Adrenal gland (tissue), 9 donors: ENCODE measurements at regions not wholly inside any gene's neighbourhood (a gene's known extent, or its start where the extent isn't known, plus 50 kb on each side); places are given as distances from the start of the nearest gene placed in this dataset.
A peak's percentile ranks its signal among the peaks of the same experiment; 100 is the strongest.

Experiments used
- DNase-seq, 7 donors: peaks; one replicate each; pipeline ENCODE4 v3.0.0-alpha.2; 2019 to 2020
- H3K27ac ChIP-seq, 5 donors: fragments of 200-600 bp; sonication (generic) in 4 of 5; 1 replicate in 3 of 5; 2 replicates in 2 of 5; pipeline versions ENCODE4 v1.5.1 to v1.8.0; 2016 to 2020; ENCODE audit warnings: mild to moderate bottlenecking in 1 of 5
- H3K27me3 ChIP-seq: fragments of 200-600 bp; 2 replicates; pipeline ENCODE4 v1.8.0; 2021
- H3K36me3 ChIP-seq, 2 donors: fragments of 200-600 bp; replicated peaks in 1 of 2; 1 replicate in 1 of 2; 2 replicates in 1 of 2; pipeline versions ENCODE4 v1.5.1 to v1.8.0; 2018 to 2022
- H3K4me1 ChIP-seq, 2 donors: fragments of 200-600 bp; replicated peaks in 1 of 2; 1 replicate in 1 of 2; 2 replicates in 1 of 2; pipeline versions ENCODE4 v1.5.1 to v1.8.0; 2018 to 2021
- H3K4me3 ChIP-seq, 4 donors: fragments of 200-600 bp; sonication (generic) in 3 of 4; one replicate each; pipeline ENCODE4 v1.5.1; 2016 to 2018
- H3K9me3 ChIP-seq, 3 donors: fragments of 200-600 bp; sonication (generic) in 1 of 3; replicated peaks in 1 of 3; 1 replicate in 2 of 3; 2 replicates in 1 of 3; pipeline versions ENCODE4 v1.5.1 to v1.8.0; 2016 to 2021
- POLR2A ChIP-seq, 2 donors: fragments of 450-650 bp; IDR thresholded peaks; one replicate each; pipeline ENCODE4 v1.6.1; 2017; ENCODE audit warnings: antibody characterized with exemption in 2 of 2, mild to moderate bottlenecking in 2 of 2, moderate library complexity in 1 of 2
- WGBS, 4 donors: extraction: QIAGEN DNeasy Blood & Tissue Kit in 2 of 4; methylation state at CpG; one replicate each; pipeline versions ENCODE4 v1.1.5 to v1.1.7; 2013 to 2017; 5-methylcytosine and 5-hydroxymethylcytosine counted together
- intact Hi-C, 2 donors: fragments of 100-400 bp; cut with DNase I; formaldehyde crosslinking; loops; one replicate each; pipeline versions ENCODE4 v1.14.1 to v1.15.0; 2022 to 2023
- TF ChIP-seq, protein P1 (sequence below), 6 experiments: fragments of 450-650 bp in 4 of 6; fragments of 200-600 bp in 2 of 6; sonication (generic) in 1 of 6; IDR thresholded peaks; 1 replicate in 5 of 6; 2 replicates in 1 of 6; pipeline versions ENCODE4 v1.5.1 to v1.8.0; 2016 to 2021; ENCODE audit warnings: antibody characterized with exemption in 6 of 6, mild to moderate bottlenecking in 2 of 6, moderate library complexity in 1 of 6
- donor health status: healthy with polysubstance abuse.
- donor health status: Bipolar disorder and iron deficiency.
- donor health status: DM: yes; HTN: yes; CAD: no.
- donor health status: DM: no; HTN: no; CAD: no.
- donor health status: DM: no; HTN: no; CAD: no.

DNA sequence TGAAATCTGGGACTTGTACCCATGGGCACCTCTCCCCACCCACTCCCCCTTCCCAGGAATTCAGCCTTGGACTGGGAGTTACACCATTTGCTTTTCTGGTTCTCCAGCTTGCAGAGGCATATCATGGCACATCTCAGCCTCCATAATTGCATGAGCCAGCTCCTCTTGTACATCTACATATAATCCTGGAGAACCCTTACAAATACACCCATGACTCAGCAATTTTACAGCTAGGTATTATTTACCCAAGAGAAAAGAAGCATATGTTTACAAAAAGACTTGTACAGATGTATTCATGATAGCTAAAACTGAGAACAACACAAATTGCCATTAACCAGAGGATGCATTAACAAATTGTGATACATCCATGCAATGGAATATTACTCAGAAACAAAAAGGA is 58.4 kb downstream of the RPLP1 start:
- TF ChIP-seq, protein P1, sequence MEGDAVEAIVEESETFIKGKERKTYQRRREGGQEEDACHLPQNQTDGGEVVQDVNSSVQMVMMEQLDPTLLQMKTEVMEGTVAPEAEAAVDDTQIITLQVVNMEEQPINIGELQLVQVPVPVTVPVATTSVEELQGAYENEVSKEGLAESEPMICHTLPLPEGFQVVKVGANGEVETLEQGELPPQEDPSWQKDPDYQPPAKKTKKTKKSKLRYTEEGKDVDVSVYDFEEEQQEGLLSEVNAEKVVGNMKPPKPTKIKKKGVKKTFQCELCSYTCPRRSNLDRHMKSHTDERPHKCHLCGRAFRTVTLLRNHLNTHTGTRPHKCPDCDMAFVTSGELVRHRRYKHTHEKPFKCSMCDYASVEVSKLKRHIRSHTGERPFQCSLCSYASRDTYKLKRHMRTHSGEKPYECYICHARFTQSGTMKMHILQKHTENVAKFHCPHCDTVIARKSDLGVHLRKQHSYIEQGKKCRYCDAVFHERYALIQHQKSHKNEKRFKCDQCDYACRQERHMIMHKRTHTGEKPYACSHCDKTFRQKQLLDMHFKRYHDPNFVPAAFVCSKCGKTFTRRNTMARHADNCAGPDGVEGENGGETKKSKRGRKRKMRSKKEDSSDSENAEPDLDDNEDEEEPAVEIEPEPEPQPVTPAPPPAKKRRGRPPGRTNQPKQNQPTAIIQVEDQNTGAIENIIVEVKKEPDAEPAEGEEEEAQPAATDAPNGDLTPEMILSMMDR (IDR thresholded peaks at IDR 0.05): no peak
- no peak for TF ChIP-seq POLR2A (IDR thresholded peaks at IDR 0.05)
- Histone ChIP-seq H3K4me3 (no peak overlapping the region), H3K4me1 (no peaks in the 10 kb centered on the region), H3K9me3 (no peaks in the 10 kb centered on the region), H3K27me3 (no peaks in the 10 kb centered on the region), H3K27ac (no peak overlapping the region), H3K36me3 (no peaks in the 10 kb centered on the region)
- intact Hi-C loops: no loop called here
- peak in 1 of 7 donors; percentile 24 for DNase-seq

GRCh38 chr15:69511716-69512340 is 59.2 kb downstream of the RPLP1 start:
- intact Hi-C loops: no loop called here

DNA sequence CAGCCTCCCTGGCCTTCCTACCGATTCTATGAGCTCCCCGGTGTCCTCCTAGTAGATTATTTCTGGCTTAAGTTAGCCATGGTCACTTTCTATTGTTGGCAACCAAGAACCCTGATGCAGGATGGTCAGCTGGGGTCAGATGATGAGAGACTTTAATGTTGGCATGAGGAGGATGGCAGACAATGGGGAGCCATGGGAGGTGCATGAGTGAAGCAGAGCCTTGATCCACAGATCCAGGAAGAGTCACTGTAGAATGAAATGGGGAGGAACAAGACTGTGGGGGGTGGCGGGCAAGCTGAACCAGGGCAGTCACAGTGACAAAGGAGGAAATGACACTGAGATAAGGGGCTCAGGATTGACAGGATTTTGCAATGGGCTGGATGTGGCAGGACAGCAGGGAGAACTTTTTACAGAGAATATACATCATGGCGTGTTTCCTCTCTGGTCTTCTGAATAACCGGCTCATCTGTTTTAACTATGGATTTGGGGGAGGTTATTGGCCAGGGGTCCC is 60.9 kb downstream of the RPLP1 start:
- TF ChIP-seq, protein P1 (IDR thresholded peaks at IDR 0.05): no peak
- TF ChIP-seq POLR2A (IDR thresholded peaks at IDR 0.05): no peak
- H3K36me3 ChIP-seq: no peaks in the 10 kb centered on the region
- 75 to 82% (median 80%) methylated on average over 4 to 5 of the region's 5 CpGs for WGBS, 4 donors
- H3K4me3 ChIP-seq: no peak overlapping the region
- no peaks in the 10 kb centered on the region for H3K27me3 ChIP-seq
- no peaks in the 10 kb centered on the region for H3K9me3 ChIP-seq
- no peak overlapping the region for H3K27ac ChIP-seq
- intact Hi-C loops: no loop called here
- H3K4me1 ChIP-seq: no peaks in the 10 kb centered on the region
- DNase-seq: no peak

More at GRCh38 chr15:69511716-69512340, 59.2 kb downstream of the RPLP1 start:
- 69 to 95% (median 79%) methylated on average over 3 of the region's 3 CpGs for WGBS, 4 donors
- Histone ChIP-seq H3K27ac (no peak overlapping the region), H3K27me3 (no peaks in the 10 kb centered on the region), H3K9me3 (no peaks in the 10 kb centered on the region), H3K36me3 (no peaks in the 10 kb centered on the region), H3K4me3 (no peak overlapping the region), H3K4me1 (no peaks in the 10 kb centered on the region)
- no peak for DNase-seq
- TF ChIP-seq, protein P1 (IDR thresholded peaks at IDR 0.05): no peak

- 63 to 73% (median 66%) methylated on average over 7 of the region's 7 CpGs for WGBS, 4 donors
- intact Hi-C loops: no loop called here
- Histone ChIP-seq H3K36me3 (no peaks in the 10 kb centered on the region), H3K27ac (no peak overlapping the region), H3K4me3 (no peak overlapping the region), H3K27me3 (no peaks in the 10 kb centered on the region), H3K9me3 (no peaks in the 10 kb centered on the region), H3K4me1 (no peaks in the 10 kb centered on the region)
- no peak for DNase-seq
- no peak for TF ChIP-seq POLR2A (IDR thresholded peaks at IDR 0.05)
Measured at GRCh38 chr15:69513986-69514385, 61.4 kb downstream of the RPLP1 start.

GRCh38 chr15:69515508-69515907 is 62.9 kb downstream of the RPLP1 start:
- H3K4me1 ChIP-seq: no peaks in the 10 kb centered on the region
- intact Hi-C loops: no loop called here
- H3K36me3 ChIP-seq: no peaks in the 10 kb centered on the region
- TF ChIP-seq, protein P1 (IDR thresholded peaks at IDR 0.05): no peak
- TF ChIP-seq POLR2A (IDR thresholded peaks at IDR 0.05): no peak
- no peak overlapping the region for H3K27ac ChIP-seq
- H3K9me3 ChIP-seq: no peaks in the 10 kb centered on the region
- H3K4me3 ChIP-seq: no peak overlapping the region
- 64 to 80% (median 78%) methylated on average over 4 of the region's 4 CpGs for whole genome bisulfite sequencing, 4 donors
- DNase-seq: no peak
- H3K27me3 ChIP-seq: no peaks in the 10 kb centered on the region
